ENCODE measurements at regions not wholly inside any gene's neighbourhood (a gene's known extent, or its start where the extent isn't known, plus 50 kb on each side); places are given as distances from the start of the nearest gene placed in this dataset.

DNA sequence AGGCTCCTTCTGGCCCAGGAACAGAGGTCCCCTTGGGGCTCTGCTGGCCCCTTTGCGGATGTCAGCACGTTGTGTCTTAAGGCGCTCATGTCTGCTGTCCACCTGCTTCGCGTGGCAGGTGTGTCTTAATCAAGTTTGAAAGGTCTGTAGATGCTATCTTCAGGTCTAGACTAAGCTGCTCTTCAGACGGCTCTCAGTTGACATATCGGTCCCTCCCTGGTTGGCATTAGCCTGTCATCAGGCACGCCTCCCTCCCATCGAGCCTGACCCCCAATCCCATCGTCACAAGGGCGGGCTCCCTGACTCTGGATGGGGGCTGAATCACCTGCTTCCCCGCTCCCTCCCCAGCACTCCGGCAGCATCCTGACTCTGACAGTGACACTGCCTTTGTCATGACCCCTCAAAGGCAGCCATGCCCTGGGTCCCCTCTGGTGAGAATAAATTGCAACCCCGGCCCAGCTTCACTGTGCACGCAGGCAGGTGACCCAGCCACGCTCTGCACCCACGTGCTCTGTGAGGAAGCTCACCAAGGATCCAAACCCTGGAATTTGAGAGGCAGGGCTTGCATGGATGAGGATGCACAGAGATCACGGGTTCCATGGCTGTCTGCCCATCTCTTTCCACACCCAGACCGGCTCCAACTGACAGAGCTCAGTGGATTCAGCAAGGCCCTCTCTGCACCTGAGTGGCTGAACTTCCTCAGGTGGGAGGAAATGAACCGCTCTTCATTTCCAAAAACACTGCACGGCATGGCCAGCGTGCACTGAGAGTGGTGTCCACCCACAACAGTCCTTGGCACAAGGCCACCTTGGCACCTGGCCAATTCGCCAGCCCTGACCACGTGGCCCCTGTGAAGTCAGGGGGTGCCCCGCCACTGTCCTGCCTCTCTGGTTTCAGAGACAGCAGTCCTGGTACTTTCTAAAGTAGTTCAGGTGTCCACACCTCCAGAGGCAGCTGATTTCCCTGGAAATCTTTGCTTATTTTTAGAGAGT lies 110.2 kb upstream of the GPC1 start:
- H3K9me3 Mint-ChIP-seq, result no peaks in the 10 kb centered on the region
- peaks cover 6% of the 10 kb centered on the region for H3K4me1 Mint-ChIP-seq (ENCODE audit: unreplicated experiment)
- TF ChIP-seq, protein P1, sequence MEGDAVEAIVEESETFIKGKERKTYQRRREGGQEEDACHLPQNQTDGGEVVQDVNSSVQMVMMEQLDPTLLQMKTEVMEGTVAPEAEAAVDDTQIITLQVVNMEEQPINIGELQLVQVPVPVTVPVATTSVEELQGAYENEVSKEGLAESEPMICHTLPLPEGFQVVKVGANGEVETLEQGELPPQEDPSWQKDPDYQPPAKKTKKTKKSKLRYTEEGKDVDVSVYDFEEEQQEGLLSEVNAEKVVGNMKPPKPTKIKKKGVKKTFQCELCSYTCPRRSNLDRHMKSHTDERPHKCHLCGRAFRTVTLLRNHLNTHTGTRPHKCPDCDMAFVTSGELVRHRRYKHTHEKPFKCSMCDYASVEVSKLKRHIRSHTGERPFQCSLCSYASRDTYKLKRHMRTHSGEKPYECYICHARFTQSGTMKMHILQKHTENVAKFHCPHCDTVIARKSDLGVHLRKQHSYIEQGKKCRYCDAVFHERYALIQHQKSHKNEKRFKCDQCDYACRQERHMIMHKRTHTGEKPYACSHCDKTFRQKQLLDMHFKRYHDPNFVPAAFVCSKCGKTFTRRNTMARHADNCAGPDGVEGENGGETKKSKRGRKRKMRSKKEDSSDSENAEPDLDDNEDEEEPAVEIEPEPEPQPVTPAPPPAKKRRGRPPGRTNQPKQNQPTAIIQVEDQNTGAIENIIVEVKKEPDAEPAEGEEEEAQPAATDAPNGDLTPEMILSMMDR (conservative IDR thresholded peaks at IDR 0.05), result no peak
- peaks cover 8% of the 10 kb centered on the region for H3K27me3 Mint-ChIP-seq
- no peaks in the 10 kb centered on the region for H3K36me3 Mint-ChIP-seq
- H3K4me3 Mint-ChIP-seq, result no peak overlapping the region
- DNase-seq (ENCODE audit: extremely low spot score, unreplicated experiment), result peak; percentile 58
- H3K27ac Mint-ChIP-seq, result no peak overlapping the region

DNA sequence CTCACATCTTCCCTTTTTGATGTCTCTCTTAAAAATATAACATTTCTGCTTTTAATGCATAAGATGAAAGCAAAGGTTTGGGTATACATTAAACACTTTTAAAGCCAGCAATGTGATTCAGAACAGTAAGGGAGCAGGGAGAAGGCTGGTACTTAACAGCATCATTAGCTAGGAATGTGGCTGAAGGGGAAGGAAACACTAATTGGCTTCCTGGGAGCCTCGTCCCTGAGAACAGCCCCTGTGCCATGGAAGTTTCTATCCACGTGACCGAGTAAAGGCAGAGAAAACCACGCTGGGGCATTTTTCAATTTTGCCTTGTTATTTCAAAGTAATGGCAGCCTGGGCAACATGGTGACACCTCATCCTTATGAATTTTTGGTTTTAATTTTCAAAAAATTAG lies 109.2 kb upstream of the GPC1 start:
- no peak overlapping the region for H3K27ac Mint-ChIP-seq
- no peaks in the 10 kb centered on the region for H3K36me3 Mint-ChIP-seq
- H3K4me1 Mint-ChIP-seq (ENCODE audit: unreplicated experiment), result peaks cover 6% of the 10 kb centered on the region
- TF ChIP-seq, protein P1 (conservative IDR thresholded peaks at IDR 0.05), result no peak
- peaks cover 10% of the 10 kb centered on the region for H3K27me3 Mint-ChIP-seq
- DNase-seq (ENCODE audit: extremely low spot score, unreplicated experiment), result peak; percentile 24
- peaks cover 2% of the 10 kb centered on the region for H3K9me3 Mint-ChIP-seq
- H3K4me3 Mint-ChIP-seq, result no peak overlapping the region

DNA sequence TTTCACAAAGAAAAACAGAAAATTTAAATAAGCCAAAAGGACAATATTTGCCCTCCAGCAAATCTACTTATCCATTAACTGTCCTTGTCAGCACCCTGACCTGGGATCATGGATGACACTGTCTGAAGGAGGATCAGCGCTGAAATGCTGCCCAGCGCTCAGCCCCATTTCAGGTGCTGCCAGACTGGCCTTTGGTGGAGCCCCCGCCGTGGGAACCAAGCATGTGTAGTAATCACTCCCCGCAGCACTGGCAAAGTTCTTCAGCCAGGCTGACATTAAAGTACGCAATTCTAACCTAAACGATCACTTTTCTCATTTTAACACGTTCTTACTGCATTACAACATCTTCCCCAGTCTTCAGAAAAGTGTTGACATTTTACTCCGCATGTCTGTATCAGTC lies 108.6 kb upstream of the GPC1 start:
- H3K27ac Mint-ChIP-seq, result no peak overlapping the region
- TF ChIP-seq, protein P1 (conservative IDR thresholded peaks at IDR 0.05), result no peak
- DNase-seq (ENCODE audit: extremely low spot score, unreplicated experiment), result peak; percentile 42
- H3K4me1 Mint-ChIP-seq (ENCODE audit: unreplicated experiment), result peaks cover 6% of the 10 kb centered on the region
- peaks cover 13% of the 10 kb centered on the region for H3K27me3 Mint-ChIP-seq
- H3K9me3 Mint-ChIP-seq, result peaks cover 5% of the 10 kb centered on the region
- no peaks in the 10 kb centered on the region for H3K36me3 Mint-ChIP-seq
- no peak overlapping the region for H3K4me3 Mint-ChIP-seq

DNA sequence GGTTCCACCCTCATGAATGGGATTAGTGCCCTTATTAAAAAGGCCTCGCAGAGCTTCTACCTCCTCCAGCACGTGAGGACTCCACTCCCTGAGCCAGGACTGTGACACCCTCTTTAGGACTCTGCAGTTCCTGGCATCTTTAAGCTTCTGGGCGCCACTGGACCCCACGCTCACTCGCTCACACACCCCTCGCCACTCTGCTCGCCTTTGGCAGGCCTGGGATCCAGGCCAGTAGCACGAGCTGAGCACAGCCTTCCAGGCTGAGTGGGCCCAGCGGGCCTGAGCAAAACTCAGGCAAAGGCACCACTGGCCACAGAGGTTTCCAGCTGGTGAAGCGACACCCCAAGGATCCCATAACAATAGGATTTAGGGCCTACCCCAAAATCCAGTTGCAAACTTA lies 107.9 kb upstream of the GPC1 start:
- TF ChIP-seq, protein P1 (conservative IDR thresholded peaks at IDR 0.05), result no peak
- peaks cover 6% of the 10 kb centered on the region for H3K4me1 Mint-ChIP-seq (ENCODE audit: unreplicated experiment)
- peaks cover 16% of the 10 kb centered on the region for H3K27me3 Mint-ChIP-seq
- DNase-seq (ENCODE audit: extremely low spot score, unreplicated experiment), result peak; percentile 37
- no peak overlapping the region for H3K4me3 Mint-ChIP-seq
- no peak overlapping the region for H3K27ac Mint-ChIP-seq
- peaks cover 5% of the 10 kb centered on the region for H3K9me3 Mint-ChIP-seq
- H3K36me3 Mint-ChIP-seq, result no peaks in the 10 kb centered on the region

DNA sequence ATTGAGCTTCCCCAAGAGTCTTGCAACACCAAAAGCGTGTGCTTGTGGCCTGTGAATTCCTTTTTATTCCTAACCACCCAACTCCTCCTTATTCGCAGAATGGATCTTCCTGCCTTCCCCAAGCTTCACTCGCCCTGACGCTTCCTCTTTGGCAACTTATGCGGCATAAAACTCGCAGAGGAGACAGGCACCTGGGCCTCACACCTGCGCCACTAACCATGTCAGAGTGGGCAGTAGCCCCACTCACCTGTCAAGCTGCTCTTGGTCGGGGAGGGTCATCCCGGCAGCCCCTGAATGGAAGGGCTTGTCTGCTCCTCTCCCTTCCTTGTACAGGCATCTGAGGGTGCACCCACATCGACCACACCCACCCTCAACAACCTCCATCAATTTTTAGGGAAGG lies 106.9 kb upstream of the GPC1 start:
- Mint-ChIP-seq H3K27ac (no peak overlapping the region), H3K4me1 (ENCODE audit: unreplicated experiment) (peaks cover 6% of the 10 kb centered on the region), H3K9me3 (peaks cover 5% of the 10 kb centered on the region), H3K27me3 (peaks cover 22% of the 10 kb centered on the region), H3K4me3 (no peak overlapping the region), H3K36me3 (no peaks in the 10 kb centered on the region)
- DNase-seq (ENCODE audit: extremely low spot score, unreplicated experiment), result peak; percentile 43
- TF ChIP-seq, protein P1 (conservative IDR thresholded peaks at IDR 0.05), result no peak

Data from type B pancreatic cell (in vitro differentiated cells).